Keratinocyte (primary cell): ENCODE measurements at regions not wholly inside any gene's neighbourhood (a gene's known extent, or its start where the extent isn't known, plus 50 kb on each side); places are given as distances from the start of the nearest gene placed in this dataset.

Source experiments
- EZH2 ChIP-seq: IDR thresholded peaks from one replicate; pipeline ENCODE4 v1.6.1; 2012; ENCODE audit warnings: inconsistent platforms, mild to moderate bottlenecking, low read length, moderate library complexity
- TF ChIP-seq, protein P1 (sequence below), 3 experiments: IDR thresholded peaks in 1 of 3; conservative IDR thresholded peaks in 1 of 3; optimal IDR thresholded peaks in 1 of 3; 2 replicates in 2 of 3; 3 replicates in 1 of 3; pipeline versions ENCODE3 to v1.5.1; 2011; ENCODE audit warnings: low read length in 3 of 3, mild to moderate bottlenecking in 3 of 3, moderate library complexity in 2 of 3, control low read depth in 1 of 3, inconsistent platforms in 1 of 3; ENCODE audit not compliant: insufficient read depth in 2 of 3; ENCODE audit errors: extremely low read depth in 1 of 3

DNA sequence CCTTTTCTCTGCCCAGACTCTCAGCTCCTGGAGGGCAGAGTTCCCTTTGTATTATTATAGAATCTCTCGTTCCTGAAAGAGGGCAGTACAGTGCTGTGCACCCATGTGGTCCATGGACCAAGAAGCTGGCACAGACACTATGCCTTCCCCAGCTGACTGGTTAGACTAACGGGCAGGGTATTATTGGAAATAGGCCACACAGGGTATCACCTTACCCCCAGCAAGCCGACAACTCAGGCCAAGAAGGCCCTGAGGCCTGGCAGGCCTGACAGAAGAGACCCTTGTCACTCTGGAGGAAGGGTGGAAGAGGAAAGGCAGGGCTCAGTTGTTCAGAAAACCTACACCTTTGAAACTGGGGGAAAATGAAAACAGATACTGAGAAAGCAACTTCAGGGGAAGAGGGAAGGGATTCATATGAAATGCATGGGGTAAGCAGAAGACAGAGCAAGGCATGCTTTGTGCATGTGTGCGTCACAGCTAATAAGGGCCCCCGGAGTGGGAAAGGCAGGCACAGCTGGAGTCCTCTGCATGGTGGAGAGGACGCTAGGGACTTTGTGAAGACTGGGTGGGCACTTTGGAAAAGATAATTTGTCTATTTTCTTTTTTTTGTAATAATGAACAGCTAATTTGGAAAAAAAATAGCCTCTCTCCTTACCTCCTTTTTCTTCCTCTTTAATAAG, 476.8 kb upstream of the CELF4 start:
- TF ChIP-seq, protein P1, sequence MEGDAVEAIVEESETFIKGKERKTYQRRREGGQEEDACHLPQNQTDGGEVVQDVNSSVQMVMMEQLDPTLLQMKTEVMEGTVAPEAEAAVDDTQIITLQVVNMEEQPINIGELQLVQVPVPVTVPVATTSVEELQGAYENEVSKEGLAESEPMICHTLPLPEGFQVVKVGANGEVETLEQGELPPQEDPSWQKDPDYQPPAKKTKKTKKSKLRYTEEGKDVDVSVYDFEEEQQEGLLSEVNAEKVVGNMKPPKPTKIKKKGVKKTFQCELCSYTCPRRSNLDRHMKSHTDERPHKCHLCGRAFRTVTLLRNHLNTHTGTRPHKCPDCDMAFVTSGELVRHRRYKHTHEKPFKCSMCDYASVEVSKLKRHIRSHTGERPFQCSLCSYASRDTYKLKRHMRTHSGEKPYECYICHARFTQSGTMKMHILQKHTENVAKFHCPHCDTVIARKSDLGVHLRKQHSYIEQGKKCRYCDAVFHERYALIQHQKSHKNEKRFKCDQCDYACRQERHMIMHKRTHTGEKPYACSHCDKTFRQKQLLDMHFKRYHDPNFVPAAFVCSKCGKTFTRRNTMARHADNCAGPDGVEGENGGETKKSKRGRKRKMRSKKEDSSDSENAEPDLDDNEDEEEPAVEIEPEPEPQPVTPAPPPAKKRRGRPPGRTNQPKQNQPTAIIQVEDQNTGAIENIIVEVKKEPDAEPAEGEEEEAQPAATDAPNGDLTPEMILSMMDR (optimal IDR thresholded peaks at IDR 0.05 in 1 of 3, IDR thresholded peaks at IDR 0.05 in 1 of 3, conservative IDR thresholded peaks at IDR 0.05 in 1 of 3; ENCODE audit: extremely low read depth in 1 of 3, insufficient read depth in 2 of 3, low read length in 3 of 3), result no peak
- TF ChIP-seq EZH2, result no peak
